ENCODE measurements at regions not wholly inside any gene's neighbourhood (a gene's known extent, or its start where the extent isn't known, plus 50 kb on each side); places are given as distances from the start of the nearest gene placed in this dataset.

DNA sequence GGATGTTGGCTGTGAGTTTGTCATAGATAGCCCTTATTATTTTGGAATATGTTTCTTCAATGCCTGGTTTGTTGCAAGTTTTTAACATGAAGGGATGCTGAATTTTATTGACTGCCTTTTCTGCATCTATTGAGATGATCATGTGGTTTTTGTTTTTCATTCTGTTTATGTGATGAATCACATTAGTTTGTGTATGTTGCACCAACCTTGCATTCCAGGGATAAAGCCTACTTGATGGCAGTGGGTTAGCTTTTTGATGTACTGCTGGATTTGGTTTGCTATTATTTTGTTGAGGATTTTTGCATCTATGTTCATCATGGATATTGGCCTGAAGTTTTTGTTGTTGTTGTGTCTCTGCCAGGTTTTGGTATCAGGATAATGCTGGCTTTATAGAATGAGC lies 225.6 kb downstream of the PCSK1 start:
- Mint-ChIP-seq H3K27me3 (ENCODE audit: low read depth) (no peaks in the 10 kb centered on the region), H3K9me3 (ENCODE audit: low read depth) (peaks cover 43% of the 10 kb centered on the region), H3K36me3 (ENCODE audit: low read depth) (peaks cover 26% of the 10 kb centered on the region), H3K4me1 (ENCODE audit: low read depth) (peaks cover 22% of the 10 kb centered on the region), H3K4me3 (ENCODE audit: unreplicated experiment) (no peak overlapping the region), H3K27ac (ENCODE audit: unreplicated experiment) (no peak overlapping the region)
- no peak for TF ChIP-seq CTCF (IDR thresholded peaks at IDR 0.05)
- DNase-seq (ENCODE audit: low spot score): no peak

DNA sequence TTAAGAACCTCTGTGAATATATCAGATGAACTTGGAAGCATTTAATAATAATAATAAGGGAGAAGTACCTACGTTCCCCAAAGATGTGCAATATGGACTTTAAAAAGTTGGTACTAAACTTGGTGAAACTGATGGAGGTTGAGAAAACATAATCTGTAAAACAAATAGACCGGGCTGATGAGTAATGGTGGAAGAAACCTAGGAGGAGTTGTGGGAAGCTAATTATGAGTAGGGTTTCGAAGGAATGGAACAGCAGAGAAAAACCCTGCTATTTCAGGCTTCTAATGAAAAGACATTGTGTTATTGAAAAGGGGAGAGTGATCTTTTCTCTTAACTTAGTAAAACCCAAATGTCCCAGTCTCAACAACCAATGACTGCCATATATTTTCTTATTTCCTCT lies 229.3 kb downstream of the PCSK1 start:
- Mint-ChIP-seq H3K4me3 (ENCODE audit: unreplicated experiment) (no peak overlapping the region), H3K4me1 (ENCODE audit: low read depth) (peaks cover 27% of the 10 kb centered on the region), H3K36me3 (ENCODE audit: low read depth) (peaks cover 22% of the 10 kb centered on the region), H3K27ac (ENCODE audit: unreplicated experiment) (peak overlapping the region; percentile 3), H3K9me3 (ENCODE audit: low read depth) (peaks cover 25% of the 10 kb centered on the region), H3K27me3 (ENCODE audit: low read depth) (no peaks in the 10 kb centered on the region)
- DNase-seq (ENCODE audit: low spot score): no peak
- TF ChIP-seq CTCF (IDR thresholded peaks at IDR 0.05): no peak

DNA sequence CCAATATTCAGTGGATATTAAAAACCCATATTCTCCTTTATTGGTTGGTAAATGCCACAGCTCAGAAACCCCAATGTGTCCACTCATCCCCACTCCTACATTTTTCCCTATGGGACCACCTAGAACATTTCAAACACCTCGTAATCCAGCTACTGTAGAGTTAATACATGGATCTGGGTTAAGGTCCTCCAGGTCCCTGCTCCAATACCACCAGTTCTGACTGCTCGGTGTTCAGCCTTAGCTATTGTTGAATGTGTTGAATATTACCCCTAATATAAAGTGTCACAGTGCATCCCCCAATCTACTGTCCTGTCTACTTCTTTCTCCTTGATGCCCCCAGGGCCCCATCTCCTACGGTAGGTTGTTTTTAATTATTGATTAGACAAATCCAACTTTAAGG lies 231.5 kb downstream of the PCSK1 start:
- Mint-ChIP-seq H3K27me3 (ENCODE audit: low read depth) (no peaks in the 10 kb centered on the region), H3K36me3 (ENCODE audit: low read depth) (peaks cover 2% of the 10 kb centered on the region)

DNA sequence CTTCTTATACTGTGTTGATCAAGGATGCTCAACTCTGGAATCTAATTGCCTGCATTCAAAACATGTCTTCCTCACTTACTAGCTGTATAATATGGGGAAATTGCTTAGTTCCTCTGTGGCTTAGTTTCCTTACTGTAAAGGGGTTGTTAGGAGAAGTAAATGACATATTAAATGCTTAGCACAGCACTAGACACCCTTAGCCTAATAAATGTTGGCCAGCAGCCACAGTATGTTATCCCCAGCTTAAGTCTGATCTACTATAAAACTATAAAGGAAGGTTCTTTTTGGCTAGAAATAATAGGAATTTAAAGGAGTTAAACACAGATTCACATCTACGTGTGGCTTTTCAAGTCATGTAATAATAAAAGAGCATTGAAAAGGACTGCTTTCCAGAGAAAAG lies 232.4 kb downstream of the PCSK1 start:
- Mint-ChIP-seq H3K4me3 (ENCODE audit: unreplicated experiment) (no peak overlapping the region), H3K4me1 (ENCODE audit: low read depth) (peaks cover 41% of the 10 kb centered on the region), H3K27me3 (ENCODE audit: low read depth) (no peaks in the 10 kb centered on the region), H3K36me3 (ENCODE audit: low read depth) (peaks cover 2% of the 10 kb centered on the region), H3K27ac (ENCODE audit: unreplicated experiment) (no peak overlapping the region), H3K9me3 (ENCODE audit: low read depth) (peaks cover 3% of the 10 kb centered on the region)
- no peak for DNase-seq (ENCODE audit: low spot score)
- TF ChIP-seq CTCF (IDR thresholded peaks at IDR 0.05): no peak

More for the DNA sequence above, 231.5 kb downstream of the PCSK1 start:
- no peak for TF ChIP-seq CTCF (IDR thresholded peaks at IDR 0.05)
- H3K4me3 Mint-ChIP-seq (ENCODE audit: unreplicated experiment): no peak overlapping the region
- H3K27ac Mint-ChIP-seq (ENCODE audit: unreplicated experiment): no peak overlapping the region
- H3K4me1 Mint-ChIP-seq (ENCODE audit: low read depth): peaks cover 41% of the 10 kb centered on the region
- DNase-seq (ENCODE audit: low spot score): no peak
- peaks cover 6% of the 10 kb centered on the region for H3K9me3 Mint-ChIP-seq (ENCODE audit: low read depth)

DNA sequence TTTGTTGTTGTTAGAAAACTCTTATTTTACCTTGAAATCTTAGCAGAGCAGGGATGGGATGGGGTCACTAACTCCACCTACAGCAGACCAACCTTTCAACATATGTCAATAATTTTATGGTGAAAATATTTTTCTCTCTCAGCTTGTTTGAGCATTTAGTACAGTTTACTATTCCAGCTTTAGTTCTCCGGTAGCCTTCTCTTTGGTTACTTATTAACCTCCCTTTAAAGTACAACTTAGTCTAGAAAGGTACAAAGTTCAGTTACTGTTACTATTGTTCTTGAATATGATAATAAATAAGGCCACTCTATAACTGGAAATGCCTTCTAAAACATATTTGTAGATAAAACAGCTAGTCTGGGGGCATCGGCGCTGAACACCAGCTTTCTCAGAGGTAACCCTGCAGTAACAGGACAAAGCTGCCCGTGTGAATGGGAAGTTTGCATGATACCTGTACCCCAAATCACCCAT lies 233.3 kb downstream of the PCSK1 start:
- Mint-ChIP-seq H3K27me3 (ENCODE audit: low read depth) (no peaks in the 10 kb centered on the region), H3K4me1 (ENCODE audit: low read depth) (peaks cover 45% of the 10 kb centered on the region), H3K4me3 (ENCODE audit: unreplicated experiment) (no peak overlapping the region), H3K9me3 (ENCODE audit: low read depth) (peaks cover 3% of the 10 kb centered on the region), H3K27ac (ENCODE audit: unreplicated experiment) (no peak overlapping the region), H3K36me3 (ENCODE audit: low read depth) (peaks cover 2% of the 10 kb centered on the region)
- no peak for TF ChIP-seq CTCF (IDR thresholded peaks at IDR 0.05)
- no peak for DNase-seq (ENCODE audit: low spot score)
